Liver (tissue), 3 donors: ENCODE measurements at regions not wholly inside any gene's neighbourhood (a gene's known extent, or its start where the extent isn't known, plus 50 kb on each side); places are given as distances from the start of the nearest gene placed in this dataset.

Experiments used
- ATF3 ChIP-seq: IDR thresholded peaks from 2 replicates; pipeline ENCODE4 v1.6.1; 2016; ENCODE audit warnings: antibody characterized with exemption
- CTCF ChIP-seq: fragments of 150-350 bp; IDR thresholded peaks from 2 replicates; pipeline ENCODE4 v1.5.1; 2017; ENCODE audit warnings: improper control_type of control experiment, low read depth, low read length; ENCODE audit not compliant: missing input control
- EGR1 ChIP-seq, 2 donors: IDR thresholded peaks; 2 replicates each; pipeline ENCODE4 v1.6.1; 2016 to 2018; ENCODE audit warnings: antibody characterized with exemption in 2 of 2, low read depth in 2 of 2
- HNF4G ChIP-seq: IDR thresholded peaks from 2 replicates; pipeline ENCODE4 v1.6.1; 2016; ENCODE audit warnings: antibody characterized with exemption
- JUND ChIP-seq, 2 donors: IDR thresholded peaks; 2 replicates each; pipeline ENCODE4 v1.6.1; 2016; ENCODE audit warnings: antibody characterized with exemption in 2 of 2
- RXRA ChIP-seq, 2 donors: IDR thresholded peaks; 2 replicates each; pipeline ENCODE4 v1.6.1; 2017 to 2018; ENCODE audit warnings: antibody characterized with exemption in 2 of 2, mild to moderate bottlenecking in 1 of 2
- SP1 ChIP-seq: IDR thresholded peaks from 2 replicates; pipeline ENCODE4 v1.6.1; 2018; ENCODE audit warnings: antibody characterized with exemption, mild to moderate bottlenecking
- TAF1 ChIP-seq: conservative IDR thresholded peaks from 2 replicates; pipeline ENCODE4 v1.6.1; 2016; ENCODE audit warnings: antibody characterized with exemption, mild to moderate bottlenecking
- YY1 ChIP-seq: IDR thresholded peaks from 2 replicates; pipeline ENCODE4 v1.6.1; 2016; ENCODE audit warnings: antibody characterized with exemption, mild to moderate bottlenecking
- TF ChIP-seq, protein P1 (sequence below): IDR thresholded peaks from 2 replicates; pipeline ENCODE4 v1.6.1; 2016; ENCODE audit warnings: antibody characterized with exemption, mild to moderate bottlenecking
- TF ChIP-seq, protein P2 (sequence below): IDR thresholded peaks from 2 replicates; pipeline ENCODE4 v1.6.1; 2016; ENCODE audit warnings: antibody characterized with exemption
- donor health status: healthy.
- donor health status: healthy.

GRCh38 chr11:21794306-21794705 lies 398.6 kb upstream of the ANO5 start:
- TF ChIP-seq CTCF (no peak), JUND (IDR thresholded peaks at IDR 0.05) (no peak), ATF3 (no peak), YY1 (no peak), TAF1 (no peak), EGR1 (IDR thresholded peaks at IDR 0.05; ENCODE audit: low read depth in 2 of 2) (no peak), SP1 (no peak), HNF4G (no peak), RXRA (IDR thresholded peaks at IDR 0.05) (no peak)
- TF ChIP-seq, protein P1, sequence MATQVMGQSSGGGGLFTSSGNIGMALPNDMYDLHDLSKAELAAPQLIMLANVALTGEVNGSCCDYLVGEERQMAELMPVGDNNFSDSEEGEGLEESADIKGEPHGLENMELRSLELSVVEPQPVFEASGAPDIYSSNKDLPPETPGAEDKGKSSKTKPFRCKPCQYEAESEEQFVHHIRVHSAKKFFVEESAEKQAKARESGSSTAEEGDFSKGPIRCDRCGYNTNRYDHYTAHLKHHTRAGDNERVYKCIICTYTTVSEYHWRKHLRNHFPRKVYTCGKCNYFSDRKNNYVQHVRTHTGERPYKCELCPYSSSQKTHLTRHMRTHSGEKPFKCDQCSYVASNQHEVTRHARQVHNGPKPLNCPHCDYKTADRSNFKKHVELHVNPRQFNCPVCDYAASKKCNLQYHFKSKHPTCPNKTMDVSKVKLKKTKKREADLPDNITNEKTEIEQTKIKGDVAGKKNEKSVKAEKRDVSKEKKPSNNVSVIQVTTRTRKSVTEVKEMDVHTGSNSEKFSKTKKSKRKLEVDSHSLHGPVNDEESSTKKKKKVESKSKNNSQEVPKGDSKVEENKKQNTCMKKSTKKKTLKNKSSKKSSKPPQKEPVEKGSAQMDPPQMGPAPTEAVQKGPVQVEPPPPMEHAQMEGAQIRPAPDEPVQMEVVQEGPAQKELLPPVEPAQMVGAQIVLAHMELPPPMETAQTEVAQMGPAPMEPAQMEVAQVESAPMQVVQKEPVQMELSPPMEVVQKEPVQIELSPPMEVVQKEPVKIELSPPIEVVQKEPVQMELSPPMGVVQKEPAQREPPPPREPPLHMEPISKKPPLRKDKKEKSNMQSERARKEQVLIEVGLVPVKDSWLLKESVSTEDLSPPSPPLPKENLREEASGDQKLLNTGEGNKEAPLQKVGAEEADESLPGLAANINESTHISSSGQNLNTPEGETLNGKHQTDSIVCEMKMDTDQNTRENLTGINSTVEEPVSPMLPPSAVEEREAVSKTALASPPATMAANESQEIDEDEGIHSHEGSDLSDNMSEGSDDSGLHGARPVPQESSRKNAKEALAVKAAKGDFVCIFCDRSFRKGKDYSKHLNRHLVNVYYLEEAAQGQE = no peak
- TF ChIP-seq, protein P2, sequence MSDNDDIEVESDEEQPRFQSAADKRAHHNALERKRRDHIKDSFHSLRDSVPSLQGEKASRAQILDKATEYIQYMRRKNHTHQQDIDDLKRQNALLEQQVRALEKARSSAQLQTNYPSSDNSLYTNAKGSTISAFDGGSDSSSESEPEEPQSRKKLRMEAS = no peak
